ENCODE measurements at regions not wholly inside any gene's neighbourhood (a gene's known extent, or its start where the extent isn't known, plus 50 kb on each side); places are given as distances from the start of the nearest gene placed in this dataset.

DNA sequence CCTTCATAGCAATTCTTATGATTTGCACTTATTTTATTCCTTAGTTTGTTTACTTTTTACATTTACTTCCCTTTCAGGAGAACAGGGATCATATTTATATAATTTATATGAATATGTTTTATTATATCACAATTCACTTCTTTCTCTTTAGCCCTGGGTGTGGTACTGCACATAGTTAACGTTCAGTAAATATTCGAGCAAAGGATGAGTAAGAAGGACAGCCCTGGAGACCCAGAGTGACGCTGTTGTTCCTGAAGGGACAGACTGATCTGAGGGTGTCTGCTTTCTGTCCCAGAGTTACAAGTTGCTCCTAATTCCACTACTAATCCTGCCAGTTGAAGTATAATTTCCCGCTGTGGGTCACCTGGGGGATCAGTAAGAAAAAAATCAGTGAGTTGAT lies 366.1 kb downstream of the DMRT2 start:
- TF ChIP-seq POLR2A (IDR thresholded peaks at IDR 0.05) = no peak
- TF ChIP-seq, protein P1, sequence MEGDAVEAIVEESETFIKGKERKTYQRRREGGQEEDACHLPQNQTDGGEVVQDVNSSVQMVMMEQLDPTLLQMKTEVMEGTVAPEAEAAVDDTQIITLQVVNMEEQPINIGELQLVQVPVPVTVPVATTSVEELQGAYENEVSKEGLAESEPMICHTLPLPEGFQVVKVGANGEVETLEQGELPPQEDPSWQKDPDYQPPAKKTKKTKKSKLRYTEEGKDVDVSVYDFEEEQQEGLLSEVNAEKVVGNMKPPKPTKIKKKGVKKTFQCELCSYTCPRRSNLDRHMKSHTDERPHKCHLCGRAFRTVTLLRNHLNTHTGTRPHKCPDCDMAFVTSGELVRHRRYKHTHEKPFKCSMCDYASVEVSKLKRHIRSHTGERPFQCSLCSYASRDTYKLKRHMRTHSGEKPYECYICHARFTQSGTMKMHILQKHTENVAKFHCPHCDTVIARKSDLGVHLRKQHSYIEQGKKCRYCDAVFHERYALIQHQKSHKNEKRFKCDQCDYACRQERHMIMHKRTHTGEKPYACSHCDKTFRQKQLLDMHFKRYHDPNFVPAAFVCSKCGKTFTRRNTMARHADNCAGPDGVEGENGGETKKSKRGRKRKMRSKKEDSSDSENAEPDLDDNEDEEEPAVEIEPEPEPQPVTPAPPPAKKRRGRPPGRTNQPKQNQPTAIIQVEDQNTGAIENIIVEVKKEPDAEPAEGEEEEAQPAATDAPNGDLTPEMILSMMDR (IDR thresholded peaks at IDR 0.05) = no peak
- Histone ChIP-seq H3K36me3 (no peaks in the 10 kb centered on the region), H3K4me3 (no peak overlapping the region), H3K9me3 (no peaks in the 10 kb centered on the region), H3K4me1 (no peaks in the 10 kb centered on the region), H3K27ac (no peak overlapping the region), H3K27me3 (no peaks in the 10 kb centered on the region)
- DNase-seq = no peak

- H3K9me3 ChIP-seq = no peaks in the 10 kb centered on the region
- no peaks in the 10 kb centered on the region for H3K36me3 ChIP-seq
- no peaks in the 10 kb centered on the region for H3K4me1 ChIP-seq
- H3K27ac ChIP-seq = no peak overlapping the region
- TF ChIP-seq POLR2A (IDR thresholded peaks at IDR 0.05) = no peak
- TF ChIP-seq, protein P1 (IDR thresholded peaks at IDR 0.05) = no peak
- DNase-seq = no peak
- no peak overlapping the region for H3K4me3 ChIP-seq
- no peaks in the 10 kb centered on the region for H3K27me3 ChIP-seq
These were observed 371.3 kb downstream of the DMRT2 start for GRCh38 chr9:1421436-1421835.

DNA sequence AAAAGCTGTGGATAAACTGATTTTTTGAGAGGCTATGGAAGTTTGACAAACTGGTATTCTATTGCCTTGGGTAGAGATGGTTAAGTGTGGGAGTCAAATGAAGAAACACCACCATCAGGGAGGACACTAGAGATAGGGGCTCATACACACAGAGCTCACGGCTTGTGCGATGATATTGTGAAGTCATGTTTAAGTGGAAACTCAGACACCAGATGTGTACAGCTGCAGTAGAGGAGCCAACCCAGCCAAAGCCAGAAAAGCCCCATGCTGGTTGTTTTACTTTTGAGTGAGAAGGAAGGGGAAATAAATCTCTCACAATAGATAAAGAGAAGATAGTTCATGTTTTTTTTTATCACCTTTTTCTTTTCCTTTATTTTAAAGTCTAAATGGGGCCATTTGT lies 377.7 kb downstream of the DMRT2 start:
- Histone ChIP-seq H3K27ac (no peak overlapping the region), H3K27me3 (no peaks in the 10 kb centered on the region), H3K4me3 (no peak overlapping the region), H3K9me3 (no peaks in the 10 kb centered on the region), H3K36me3 (no peaks in the 10 kb centered on the region), H3K4me1 (no peaks in the 10 kb centered on the region)
- DNase-seq = no peak
- TF ChIP-seq POLR2A (IDR thresholded peaks at IDR 0.05) = no peak
- TF ChIP-seq, protein P1 (IDR thresholded peaks at IDR 0.05) = no peak

GRCh38 chr9:1429297-1429696 lies 379.1 kb downstream of the DMRT2 start:
- no peaks in the 10 kb centered on the region for H3K36me3 ChIP-seq
- no peak overlapping the region for H3K27ac ChIP-seq
- no peaks in the 10 kb centered on the region for H3K27me3 ChIP-seq
- no peak overlapping the region for H3K4me3 ChIP-seq
- H3K9me3 ChIP-seq = no peaks in the 10 kb centered on the region
- no peaks in the 10 kb centered on the region for H3K4me1 ChIP-seq
- no peak for TF ChIP-seq POLR2A (IDR thresholded peaks at IDR 0.05)
- TF ChIP-seq, protein P1 (IDR thresholded peaks at IDR 0.05) = no peak
- no peak for DNase-seq

DNA sequence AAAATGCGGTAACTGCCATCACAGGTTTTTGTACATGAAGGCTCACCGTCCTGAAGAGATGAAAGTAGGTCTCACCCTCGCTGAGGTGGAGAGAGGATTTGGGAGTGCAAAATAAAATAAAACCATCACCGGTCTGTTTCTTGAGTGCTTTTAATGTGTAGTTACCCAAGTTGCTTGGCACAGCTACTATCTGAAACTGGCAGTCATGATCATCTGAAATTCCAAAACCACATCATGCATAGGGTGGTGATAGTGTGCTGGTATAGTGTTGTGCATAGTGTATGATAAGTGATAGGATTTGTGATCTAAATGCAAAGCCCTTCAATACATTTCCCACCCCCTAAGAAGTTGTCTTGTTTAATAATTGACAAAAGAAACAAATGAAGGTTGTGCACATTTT lies 381.3 kb downstream of the DMRT2 start:
- no peak for DNase-seq
- H3K9me3 ChIP-seq = no peaks in the 10 kb centered on the region
- TF ChIP-seq POLR2A (IDR thresholded peaks at IDR 0.05) = no peak
- TF ChIP-seq, protein P1 (IDR thresholded peaks at IDR 0.05) = no peak
- no peak overlapping the region for H3K27ac ChIP-seq
- H3K4me3 ChIP-seq = no peak overlapping the region
- H3K27me3 ChIP-seq = no peaks in the 10 kb centered on the region
- no peaks in the 10 kb centered on the region for H3K36me3 ChIP-seq
- no peaks in the 10 kb centered on the region for H3K4me1 ChIP-seq

- no peak overlapping the region for H3K27ac ChIP-seq
- no peak overlapping the region for H3K4me3 ChIP-seq
- H3K4me1 ChIP-seq = no peaks in the 10 kb centered on the region
- no peaks in the 10 kb centered on the region for H3K27me3 ChIP-seq
- TF ChIP-seq, protein P1 (IDR thresholded peaks at IDR 0.05) = no peak
- TF ChIP-seq POLR2A (IDR thresholded peaks at IDR 0.05) = no peak
- no peak for DNase-seq
- no peaks in the 10 kb centered on the region for H3K36me3 ChIP-seq
- H3K9me3 ChIP-seq = no peaks in the 10 kb centered on the region
These were observed 384.1 kb downstream of the DMRT2 start for GRCh38 chr9:1434052-1434767.

Measured in Peyer's patch (tissue), 4 donors.